Naive thymus-derived CD4-positive, alpha-beta T cell (primary cell): ENCODE measurements at regions not wholly inside any gene's neighbourhood (a gene's known extent, or its start where the extent isn't known, plus 50 kb on each side); places are given as distances from the start of the nearest gene placed in this dataset.

Experiments used
- ATAC-seq: fragments of 150-1000 bp; cut with Tn5 transposase; 2 replicates; pipeline ENCODE4 v1.10.0; 2021; ENCODE audit warnings: mild to moderate bottlenecking, moderate library complexity
- CTCF ChIA-PET: fragments of 350-600 bp; sonication (Branson Sonifier 250); formaldehyde crosslinking; loops from one replicate; lab custom pipeline; 2021; ENCODE audit warnings: antibody characterized with exemption; lab: Charles Lee
- POLR2A ChIA-PET: fragments of 350-600 bp; sonication (Branson Sonifier 250); formaldehyde crosslinking; loops from one replicate; lab custom pipeline; 2021; ENCODE audit warnings: antibody characterized with exemption, inconsistent platforms; lab: Charles Lee
- DNase-seq, 9 donors: peaks; one replicate each; pipeline versions ENCODE4 v3.0.0 to v3.0.0-alpha.2; 2020 to 2022; ENCODE audit warnings: mixed read lengths in 1 of 9
- H3K27ac ChIP-seq: one replicate; pipeline ENCODE4 v1.7.0; 2013; ENCODE audit warnings: mild to moderate bottlenecking, low read depth, low read length, moderate library complexity
- H3K27me3 ChIP-seq, 2 donors: one replicate each; pipeline ENCODE4 v1.7.0; 2013; ENCODE audit warnings: low read length in 2 of 2, mild to moderate bottlenecking in 2 of 2, moderate library complexity in 2 of 2; ENCODE audit not compliant: control insufficient read depth in 2 of 2, insufficient read depth in 2 of 2
- H3K36me3 ChIP-seq, 3 experiments: 1 replicate in 2 of 3; 2 replicates in 1 of 3; pipeline ENCODE4 v1.7.0; 2013; ENCODE audit warnings: low read length in 3 of 3, mild to moderate bottlenecking in 3 of 3, moderate library complexity in 1 of 3; ENCODE audit not compliant: insufficient read depth in 3 of 3, control insufficient read depth in 2 of 3
- H3K4me1 ChIP-seq, 2 donors: one replicate each; pipeline ENCODE4 v1.7.0; 2013; ENCODE audit warnings: low read length in 2 of 2, mild to moderate bottlenecking in 2 of 2, moderate library complexity in 1 of 2; ENCODE audit not compliant: control insufficient read depth in 2 of 2, insufficient read depth in 2 of 2
- H3K4me3 ChIP-seq: 2 replicates; pipeline ENCODE4 v1.7.0; 2013; ENCODE audit warnings: mild to moderate bottlenecking, low read length
- H3K9me3 ChIP-seq, 3 experiments: 1 replicate in 2 of 3; 2 replicates in 1 of 3; pipeline ENCODE4 v1.7.0; 2013; ENCODE audit warnings: low read length in 3 of 3; ENCODE audit not compliant: control insufficient read depth in 2 of 3
- H3K27ac Mint-ChIP-seq, 9 donors: one replicate each; pipeline ENCODE4 v1.8.0; 2020 to 2022; ENCODE audit warnings: mixed read lengths in 9 of 9, mild to moderate bottlenecking in 8 of 9, moderate library complexity in 5 of 9, inconsistent platforms in 2 of 9
- H3K27me3 Mint-ChIP-seq, 5 donors: one replicate each; pipeline ENCODE4 v1.8.0; 2021 to 2022; ENCODE audit warnings: mixed read lengths in 5 of 5, mild to moderate bottlenecking in 1 of 5
- H3K36me3 Mint-ChIP-seq, 5 donors: one replicate each; pipeline ENCODE4 v1.8.0; 2020 to 2022; ENCODE audit warnings: mixed read lengths in 5 of 5, mild to moderate bottlenecking in 3 of 5, inconsistent platforms in 1 of 5
- H3K4me1 Mint-ChIP-seq, 7 donors: one replicate each; pipeline ENCODE4 v1.8.0; 2020 to 2022; ENCODE audit warnings: mixed read lengths in 7 of 7, mild to moderate bottlenecking in 3 of 7, inconsistent platforms in 1 of 7
- H3K4me3 Mint-ChIP-seq, 10 donors: one replicate each; pipeline ENCODE4 v1.8.0; 2020 to 2022; ENCODE audit warnings: mild to moderate bottlenecking in 10 of 10, mixed read lengths in 10 of 10, moderate library complexity in 6 of 10, inconsistent platforms in 2 of 10
- H3K9me3 Mint-ChIP-seq, 11 donors: one replicate each; pipeline ENCODE4 v1.8.0; 2020 to 2022; ENCODE audit warnings: mixed read lengths in 11 of 11, mild to moderate bottlenecking in 4 of 11, inconsistent platforms in 1 of 11, moderate library complexity in 1 of 11
- intact Hi-C, 2 donors: fragments of 100-400 bp; cut with micrococcal nuclease; formaldehyde crosslinking; loops; one replicate each; pipeline ENCODE4 v1.15.1; 2023

- Histone ChIP-seq H3K27me3 (no peaks in the 10 kb centered on the region), H3K36me3 (no peaks in the 10 kb centered on the region), H3K9me3 (no peaks in the 10 kb centered on the region), H3K27ac (no peak overlapping the region), H3K4me3 (no peak overlapping the region), H3K4me1 (no peaks in the 10 kb centered on the region)
- intact Hi-C loops, result no loop called here
- no peaks in the 10 kb centered on the region for H3K4me1 Mint-ChIP-seq
- no peak for DNase-seq
- H3K36me3 Mint-ChIP-seq, result no peaks in the 10 kb centered on the region
- ChIA-PET CTCF (no interaction called here), POLR2A (no interaction called here)
- peaks cover 0 to 10% (median 0%) of the 10 kb centered on the region in 5 donors for H3K27me3 Mint-ChIP-seq
- peaks cover 0 to 15% (median 9%) of the 10 kb centered on the region in 11 donors for H3K9me3 Mint-ChIP-seq
- H3K27ac Mint-ChIP-seq, result no peak overlapping the region
- ATAC-seq, result no peak
- no peak overlapping the region for H3K4me3 Mint-ChIP-seq
Measured at GRCh38 chr7:18243731-18244130, 216.1 kb upstream of the PRPS1L1 start.

DNA sequence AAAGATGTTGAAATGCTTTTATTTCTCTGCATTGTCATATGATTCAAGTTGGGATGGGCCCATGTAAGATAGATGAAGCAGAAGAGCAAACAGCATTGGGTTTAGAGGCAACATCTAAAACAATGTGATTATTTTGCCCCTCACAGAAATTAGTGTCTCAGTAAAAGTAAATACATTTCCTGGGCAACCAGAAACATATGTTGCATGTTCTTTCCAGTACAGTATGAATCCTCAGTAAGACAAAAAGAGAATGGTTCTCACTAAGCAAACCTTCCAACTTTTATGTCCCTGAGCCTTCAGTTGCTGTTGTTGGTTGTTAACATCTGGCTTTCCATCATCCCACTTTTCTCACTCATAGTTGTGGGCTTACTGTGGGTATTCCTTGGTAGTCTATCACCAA, 222.5 kb upstream of the PRPS1L1 start:
- Histone ChIP-seq H3K9me3 (peaks cover 0 to 6% (median 0%) of the 10 kb centered on the region in 3 experiments), H3K27me3 (no peaks in the 10 kb centered on the region), H3K36me3 (no peaks in the 10 kb centered on the region), H3K4me3 (no peak overlapping the region), H3K27ac (no peak overlapping the region), H3K4me1 (no peaks in the 10 kb centered on the region)
- no peak overlapping the region for H3K4me3 Mint-ChIP-seq
- intact Hi-C loops, result no loop called here
- DNase-seq (no peak), ATAC-seq (no peak)
- H3K27ac Mint-ChIP-seq, result no peak overlapping the region
- H3K27me3 Mint-ChIP-seq, result peaks cover 0 to 10% (median 0%) of the 10 kb centered on the region in 5 donors
- CTCF ChIA-PET, result no interaction called here
- no peaks in the 10 kb centered on the region for H3K4me1 Mint-ChIP-seq
- peaks cover 9 to 40% (median 24%) of the 10 kb centered on the region in 11 donors for H3K9me3 Mint-ChIP-seq
- H3K36me3 Mint-ChIP-seq, result no peaks in the 10 kb centered on the region
- POLR2A ChIA-PET, result no interaction called here

DNA sequence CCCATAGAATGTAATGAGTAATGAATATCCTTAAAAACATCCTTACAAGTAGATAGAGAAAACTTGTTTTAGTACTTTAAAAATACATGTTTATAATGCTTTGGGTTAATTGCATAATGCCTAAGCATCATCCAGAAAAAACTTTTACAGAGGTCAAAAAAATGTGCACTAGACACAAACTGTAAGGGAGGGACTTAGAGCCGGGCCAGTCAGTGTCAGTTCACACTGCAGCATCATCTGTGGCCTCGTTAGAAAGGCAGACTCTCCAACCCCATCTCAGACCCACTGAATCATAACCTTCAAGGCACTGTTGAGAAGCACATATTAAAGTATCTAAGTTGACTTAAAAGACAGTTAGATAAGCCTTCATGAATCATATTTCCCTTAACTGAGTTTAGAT, 230.1 kb upstream of the PRPS1L1 start:
- Mint-ChIP-seq H3K4me1 (no peaks in the 10 kb centered on the region), H3K36me3 (peaks cover 0 to 6% (median 0%) of the 10 kb centered on the region in 5 donors), H3K4me3 (no peak overlapping the region), H3K27ac (no peak overlapping the region), H3K9me3 (peaks cover 2 to 24% (median 10%) of the 10 kb centered on the region in 11 donors), H3K27me3 (peaks cover 0 to 2% (median 0%) of the 10 kb centered on the region in 5 donors)
- Histone ChIP-seq H3K4me3 (no peak overlapping the region), H3K9me3 (peaks cover 0 to 5% (median 0%) of the 10 kb centered on the region in 3 experiments), H3K36me3 (no peaks in the 10 kb centered on the region), H3K4me1 (no peaks in the 10 kb centered on the region), H3K27ac (no peak overlapping the region), H3K27me3 (no peaks in the 10 kb centered on the region)
- no peak for ATAC-seq
- POLR2A ChIA-PET, result no interaction called here
- CTCF ChIA-PET, result no interaction called here
- no peak for DNase-seq
- intact Hi-C loops, result no loop called here

GRCh38 chr7:18262058-18262457, 233.5 kb upstream of the HDAC9 start:
- Mint-ChIP-seq H3K4me1 (no peaks in the 10 kb centered on the region), H3K27me3 (no peaks in the 10 kb centered on the region), H3K36me3 (peaks cover 0 to 6% (median 0%) of the 10 kb centered on the region in 5 donors), H3K4me3 (no peak overlapping the region), H3K9me3 (peaks cover 0 to 16% (median 7%) of the 10 kb centered on the region in 11 donors), H3K27ac (no peak overlapping the region)
- intact Hi-C loops, result no loop called here
- ChIA-PET POLR2A (no interaction called here), CTCF (no interaction called here)
- DNase-seq, result no peak
- Histone ChIP-seq H3K27me3 (no peaks in the 10 kb centered on the region), H3K27ac (no peak overlapping the region), H3K9me3 (peaks cover 0 to 5% (median 0%) of the 10 kb centered on the region in 3 experiments), H3K4me3 (no peak overlapping the region), H3K4me1 (no peaks in the 10 kb centered on the region), H3K36me3 (no peaks in the 10 kb centered on the region)
- ATAC-seq, result no peak

DNA sequence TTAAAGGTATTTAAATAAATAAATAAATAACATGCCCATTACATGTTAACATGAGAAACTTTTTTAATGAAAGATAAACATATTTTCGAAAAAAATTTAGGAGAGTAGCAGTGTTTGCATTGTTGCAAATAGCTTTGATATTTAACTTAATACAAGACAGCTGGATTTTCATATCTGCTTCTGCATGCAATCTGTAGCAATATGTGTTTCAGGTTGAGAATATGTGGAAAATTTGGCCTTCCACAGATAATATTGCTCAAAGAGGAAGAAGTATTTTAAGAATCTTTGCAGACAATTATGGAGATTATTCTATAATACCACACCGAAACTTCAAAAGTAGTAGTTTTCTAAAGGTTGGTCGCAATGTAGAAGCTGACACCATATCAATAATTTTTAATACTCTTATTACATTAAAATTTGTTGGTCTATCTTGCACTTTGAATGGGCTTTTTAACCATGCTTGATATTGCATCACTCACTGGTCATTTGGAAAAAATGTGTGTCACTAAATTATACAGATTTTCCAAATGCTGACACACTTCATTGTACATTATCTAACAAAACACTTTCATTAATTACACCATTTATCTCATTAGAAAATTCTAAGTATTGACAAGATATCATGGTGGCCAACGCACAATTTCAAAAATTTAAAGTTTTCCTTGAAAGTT, 229.8 kb upstream of the HDAC9 start:
- DNase-seq (no peak), ATAC-seq (no peak)
- Histone ChIP-seq H3K27ac (no peak overlapping the region), H3K4me3 (no peak overlapping the region), H3K9me3 (peaks cover 0 to 5% (median 0%) of the 10 kb centered on the region in 3 experiments), H3K4me1 (no peaks in the 10 kb centered on the region), H3K36me3 (no peaks in the 10 kb centered on the region), H3K27me3 (no peaks in the 10 kb centered on the region)
- H3K4me3 Mint-ChIP-seq, result no peak overlapping the region
- H3K4me1 Mint-ChIP-seq, result no peaks in the 10 kb centered on the region
- H3K27me3 Mint-ChIP-seq, result no peaks in the 10 kb centered on the region
- POLR2A ChIA-PET, result no interaction called here
- peaks cover 0 to 16% (median 7%) of the 10 kb centered on the region in 11 donors for H3K9me3 Mint-ChIP-seq
- H3K27ac Mint-ChIP-seq, result no peak overlapping the region
- peaks cover 0 to 6% (median 0%) of the 10 kb centered on the region in 5 donors for H3K36me3 Mint-ChIP-seq
- CTCF ChIA-PET, result no interaction called here
- intact Hi-C loops, result no loop called here

DNA sequence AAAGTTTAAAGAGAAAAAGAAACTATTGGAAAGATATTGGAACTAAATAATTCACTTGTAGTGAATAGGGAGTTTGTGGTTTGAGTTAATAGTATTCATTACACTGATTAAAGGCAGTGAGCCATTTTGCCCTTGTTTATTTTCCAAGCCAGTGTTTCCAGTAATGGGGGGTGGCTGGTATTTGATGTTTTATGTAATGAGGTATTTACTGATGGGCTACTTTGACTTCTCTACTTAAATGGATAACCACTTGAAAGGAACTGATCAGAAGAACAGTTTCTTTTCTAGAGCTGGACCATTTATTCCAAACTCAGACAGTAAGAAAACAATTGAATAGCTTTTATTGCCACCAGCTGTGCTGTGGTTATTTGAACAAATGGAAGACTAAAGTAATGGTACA, 227.0 kb upstream of the HDAC9 start:
- no peaks in the 10 kb centered on the region for H3K9me3 ChIP-seq
- ChIA-PET POLR2A (no interaction called here), CTCF (interaction anchor here (0.6 kb wide), 1 partner anchor 97 kb away, joined by 3 read pairs; no protein-coding TSS in a partner anchor)
- Mint-ChIP-seq H3K4me3 (no peak overlapping the region), H3K27ac (no peak overlapping the region), H3K9me3 (no peaks in the 10 kb centered on the region), H3K36me3 (no peaks in the 10 kb centered on the region), H3K27me3 (no peaks in the 10 kb centered on the region), H3K4me1 (peaks cover 0 to 2% (median 0%) of the 10 kb centered on the region in 7 donors)
- H3K4me1 ChIP-seq, result no peaks in the 10 kb centered on the region
- H3K27ac ChIP-seq, result no peak overlapping the region
- H3K27me3 ChIP-seq, result no peaks in the 10 kb centered on the region
- DNase-seq, result no peak
- intact Hi-C loops, result no loop called here
- no peak for ATAC-seq
- no peaks in the 10 kb centered on the region for H3K36me3 ChIP-seq
- H3K4me3 ChIP-seq, result no peak overlapping the region

DNA sequence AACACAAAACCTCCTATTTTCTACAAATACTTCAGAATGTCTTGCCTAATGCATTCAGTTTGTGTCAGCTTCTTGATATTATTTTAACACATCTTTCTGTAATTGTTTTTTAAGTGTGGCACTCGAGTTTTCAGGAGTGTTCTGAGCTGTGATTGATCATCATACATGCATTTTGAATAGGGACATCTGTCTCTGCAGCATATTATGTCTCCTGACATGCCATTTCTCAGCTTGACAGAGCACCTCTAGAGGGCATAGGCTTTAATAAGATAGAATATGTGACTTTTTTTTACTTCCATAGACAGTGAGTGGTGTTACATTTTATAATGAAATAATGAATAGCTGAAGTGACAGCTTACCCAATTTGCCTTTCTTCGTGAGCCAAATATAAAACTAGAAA, 219.2 kb upstream of the HDAC9 start:
- Mint-ChIP-seq H3K4me3 (no peak overlapping the region), H3K9me3 (no peaks in the 10 kb centered on the region), H3K27ac (no peak overlapping the region), H3K36me3 (no peaks in the 10 kb centered on the region), H3K4me1 (peaks cover 0 to 2% (median 0%) of the 10 kb centered on the region in 7 donors), H3K27me3 (no peaks in the 10 kb centered on the region)
- Histone ChIP-seq H3K27me3 (no peaks in the 10 kb centered on the region), H3K4me1 (no peaks in the 10 kb centered on the region), H3K9me3 (no peaks in the 10 kb centered on the region), H3K27ac (no peak overlapping the region), H3K4me3 (no peak overlapping the region), H3K36me3 (no peaks in the 10 kb centered on the region)
- CTCF ChIA-PET, result no interaction called here
- intact Hi-C loops, result no loop called here
- ATAC-seq, result no peak
- DNase-seq, result no peak
- POLR2A ChIA-PET, result no interaction called here
